ENCODE measurements at regions not wholly inside any gene's neighbourhood (a gene's known extent, or its start where the extent isn't known, plus 50 kb on each side); places are given as distances from the start of the nearest gene placed in this dataset.
A peak's percentile ranks its signal among the peaks of the same experiment; 100 is the strongest.

GRCh38 chr18:35778850-35779627, 193.4 kb upstream of the RMP24 start:
- TF ChIP-seq CTCF (IDR thresholded peaks at IDR 0.05): no peak
- ATAC-seq (ENCODE audit: low read depth) (no peak), DNase-seq (no peak)
- ChIA-PET POLR2A (no interaction called here), CTCF (no interaction called here)
- H3K4me1 Mint-ChIP-seq: no peaks in the 10 kb centered on the region
- peaks cover 23% of the 10 kb centered on the region for H3K27me3 Mint-ChIP-seq
- peak overlapping the region; percentile 6 for H3K27ac Mint-ChIP-seq
- H3K4me3 Mint-ChIP-seq: no peak overlapping the region
- intact Hi-C loops (cut with micrococcal nuclease): no loop called here
- peaks cover 7% of the 10 kb centered on the region for H3K9me3 Mint-ChIP-seq
- H3K36me3 Mint-ChIP-seq (ENCODE audit: low read depth): no peaks in the 10 kb centered on the region

- ATAC-seq (ENCODE audit: low read depth) (no peak), DNase-seq (no peak)
- CTCF ChIA-PET: interaction anchor here (1.8 kb wide), 1 partner anchor 24 kb away, joined by 5 read pairs; no protein-coding TSS in a partner anchor
- peaks cover 15% of the 10 kb centered on the region for H3K27me3 Mint-ChIP-seq
- POLR2A ChIA-PET: no interaction called here
- H3K4me1 Mint-ChIP-seq: peaks cover 4% of the 10 kb centered on the region
- TF ChIP-seq CTCF (IDR thresholded peaks at IDR 0.05): no peak
- intact Hi-C loops (cut with micrococcal nuclease): no loop called here
- no peak overlapping the region for H3K27ac Mint-ChIP-seq
- no peak overlapping the region for H3K4me3 Mint-ChIP-seq
- peaks cover 7% of the 10 kb centered on the region for H3K9me3 Mint-ChIP-seq
- H3K36me3 Mint-ChIP-seq (ENCODE audit: low read depth): no peaks in the 10 kb centered on the region
Measured at GRCh38 chr18:35780937-35781336, 191.5 kb upstream of the RMP24 start.

GRCh38 chr18:35782926-35783325, 189.6 kb upstream of the RMP24 start:
- Mint-ChIP-seq H3K4me1 (peaks cover 18% of the 10 kb centered on the region), H3K9me3 (no peaks in the 10 kb centered on the region), H3K36me3 (ENCODE audit: low read depth) (no peaks in the 10 kb centered on the region), H3K27me3 (peaks cover 15% of the 10 kb centered on the region), H3K27ac (no peak overlapping the region), H3K4me3 (no peak overlapping the region)
- DNase-seq (no peak), ATAC-seq (ENCODE audit: low read depth) (no peak)
- CTCF ChIA-PET: no interaction called here
- intact Hi-C loops (cut with micrococcal nuclease): no loop called here
- POLR2A ChIA-PET: no interaction called here
- no peak for TF ChIP-seq CTCF (IDR thresholded peaks at IDR 0.05)

- Mint-ChIP-seq H3K27ac (peak overlapping the region; percentile 71), H3K4me3 (peak overlapping the region; percentile 33), H3K9me3 (no peaks in the 10 kb centered on the region), H3K4me1 (peaks cover 19% of the 10 kb centered on the region), H3K27me3 (peaks cover 4% of the 10 kb centered on the region), H3K36me3 (ENCODE audit: low read depth) (no peaks in the 10 kb centered on the region)
- TF ChIP-seq CTCF (IDR thresholded peaks at IDR 0.05): no peak
- DNase-seq (no peak), ATAC-seq (ENCODE audit: low read depth) (peak; percentile 94)
- CTCF ChIA-PET: no interaction called here
- POLR2A ChIA-PET: interaction anchor here (0.7 kb wide), 1 partner anchor 194 kb away, joined by 5 read pairs; no protein-coding TSS in a partner anchor
- intact Hi-C loops (cut with micrococcal nuclease): no loop called here
Measured at GRCh38 chr18:35786365-35787042, 186.0 kb upstream of the RMP24 start.

GRCh38 chr18:35789543-35789942, 182.9 kb upstream of the RMP24 start:
- ChIA-PET POLR2A (no interaction called here), CTCF (interaction anchor here (0.8 to 1.2 kb wide), 2 partner anchors 10 to 33 kb away, joined by 3 read pairs; no protein-coding TSS in a partner anchor)
- H3K4me1 Mint-ChIP-seq: peaks cover 19% of the 10 kb centered on the region
- H3K27ac Mint-ChIP-seq: no peak overlapping the region
- intact Hi-C loops (cut with micrococcal nuclease): no loop called here
- no peak for TF ChIP-seq CTCF (IDR thresholded peaks at IDR 0.05)
- H3K4me3 Mint-ChIP-seq: no peak overlapping the region
- H3K36me3 Mint-ChIP-seq (ENCODE audit: low read depth): no peaks in the 10 kb centered on the region
- H3K9me3 Mint-ChIP-seq: no peaks in the 10 kb centered on the region
- peaks cover 12% of the 10 kb centered on the region for H3K27me3 Mint-ChIP-seq
- DNase-seq: no peak
- no peak for ATAC-seq (ENCODE audit: low read depth)
